ENCODE measurements at regions not wholly inside any gene's neighbourhood (a gene's known extent, or its start where the extent isn't known, plus 50 kb on each side); places are given as distances from the start of the nearest gene placed in this dataset.

GRCh38 chr3:189467451-189467850, 163.7 kb upstream of the TP63 start:
- no peaks in the 10 kb centered on the region for H3K36me3 ChIP-seq (ENCODE audit: control insufficient read depth, insufficient read depth, low read length)
- H3K27me3 ChIP-seq (ENCODE audit: control insufficient read depth, insufficient read depth, low read length): no peaks in the 10 kb centered on the region
- H3K9me3 ChIP-seq (replicated peaks; ENCODE audit: control insufficient read depth, low read depth, low read length): no peaks in the 10 kb centered on the region
- H3K27ac ChIP-seq (ENCODE audit: low read length): no peak overlapping the region
- no peak for DNase-seq
- H3K4me3 ChIP-seq (ENCODE audit: low read length): no peak overlapping the region
- WGBS (ENCODE audit: insufficient coverage): no CpG with 5 or more reads among the region's 2 CpGs
- H3K4me1 ChIP-seq (ENCODE audit: control insufficient read depth, insufficient read depth, low read length): no peaks in the 10 kb centered on the region

- no peaks in the 10 kb centered on the region for H3K9me3 ChIP-seq (replicated peaks; ENCODE audit: control insufficient read depth, low read depth, low read length)
- WGBS (ENCODE audit: insufficient coverage): no CpG with 5 or more reads among the region's 2 CpGs
- no peak overlapping the region for H3K27ac ChIP-seq (ENCODE audit: low read length)
- no peak for DNase-seq
- H3K27me3 ChIP-seq (ENCODE audit: control insufficient read depth, insufficient read depth, low read length): no peaks in the 10 kb centered on the region
- H3K4me1 ChIP-seq (ENCODE audit: control insufficient read depth, insufficient read depth, low read length): no peaks in the 10 kb centered on the region
- H3K36me3 ChIP-seq (ENCODE audit: control insufficient read depth, insufficient read depth, low read length): no peaks in the 10 kb centered on the region
- no peak overlapping the region for H3K4me3 ChIP-seq (ENCODE audit: low read length)
Measured at GRCh38 chr3:189474944-189475343, 156.2 kb upstream of the TP63 start.

GRCh38 chr3:189477614-189478013, 153.6 kb upstream of the TP63 start:
- Histone ChIP-seq H3K9me3 (replicated peaks; ENCODE audit: control insufficient read depth, low read depth, low read length) (no peaks in the 10 kb centered on the region), H3K36me3 (ENCODE audit: control insufficient read depth, insufficient read depth, low read length) (no peaks in the 10 kb centered on the region), H3K27ac (ENCODE audit: low read length) (no peak overlapping the region), H3K4me1 (ENCODE audit: control insufficient read depth, insufficient read depth, low read length) (no peaks in the 10 kb centered on the region), H3K4me3 (ENCODE audit: low read length) (no peak overlapping the region), H3K27me3 (ENCODE audit: control insufficient read depth, insufficient read depth, low read length) (no peaks in the 10 kb centered on the region)
- 90% methylated on average over 2 of the region's 5 CpGs for WGBS (ENCODE audit: insufficient coverage)
- DNase-seq: no peak

GRCh38 chr3:189486556-189486955, 144.6 kb upstream of the TP63 start:
- no peaks in the 10 kb centered on the region for H3K27me3 ChIP-seq (ENCODE audit: control insufficient read depth, insufficient read depth, low read length)
- H3K4me1 ChIP-seq (ENCODE audit: control insufficient read depth, insufficient read depth, low read length): no peaks in the 10 kb centered on the region
- no peak for DNase-seq
- no peak overlapping the region for H3K4me3 ChIP-seq (ENCODE audit: low read length)
- H3K27ac ChIP-seq (ENCODE audit: low read length): no peak overlapping the region
- WGBS (ENCODE audit: insufficient coverage): no CpG with 5 or more reads among the region's 2 CpGs
- no peaks in the 10 kb centered on the region for H3K36me3 ChIP-seq (ENCODE audit: control insufficient read depth, insufficient read depth, low read length)
- H3K9me3 ChIP-seq (replicated peaks; ENCODE audit: control insufficient read depth, low read depth, low read length): no peaks in the 10 kb centered on the region

GRCh38 chr3:189488241-189488767, 142.9 kb upstream of the TP63 start:
- DNase-seq: peak; percentile 57
- H3K4me1 ChIP-seq (ENCODE audit: control insufficient read depth, insufficient read depth, low read length): no peaks in the 10 kb centered on the region
- H3K4me3 ChIP-seq (ENCODE audit: low read length): no peak overlapping the region
- 80% methylated on average over 4 of the region's 9 CpGs for WGBS (ENCODE audit: insufficient coverage)
- no peaks in the 10 kb centered on the region for H3K36me3 ChIP-seq (ENCODE audit: control insufficient read depth, insufficient read depth, low read length)
- H3K27me3 ChIP-seq (ENCODE audit: control insufficient read depth, insufficient read depth, low read length): no peaks in the 10 kb centered on the region
- no peak overlapping the region for H3K27ac ChIP-seq (ENCODE audit: low read length)
- H3K9me3 ChIP-seq (replicated peaks; ENCODE audit: control insufficient read depth, low read depth, low read length): no peaks in the 10 kb centered on the region

GRCh38 chr3:189490337-189490736, 140.9 kb upstream of the TP63 start:
- Histone ChIP-seq H3K4me1 (ENCODE audit: control insufficient read depth, insufficient read depth, low read length) (no peaks in the 10 kb centered on the region), H3K27me3 (ENCODE audit: control insufficient read depth, insufficient read depth, low read length) (no peaks in the 10 kb centered on the region), H3K27ac (ENCODE audit: low read length) (no peak overlapping the region), H3K9me3 (replicated peaks; ENCODE audit: control insufficient read depth, low read depth, low read length) (no peaks in the 10 kb centered on the region), H3K36me3 (ENCODE audit: control insufficient read depth, insufficient read depth, low read length) (no peaks in the 10 kb centered on the region), H3K4me3 (ENCODE audit: low read length) (no peak overlapping the region)
- no peak for DNase-seq
- WGBS (ENCODE audit: insufficient coverage): no CpG with 5 or more reads among the region's 1 CpG

- no CpG with 5 or more reads among the region's 3 CpGs for WGBS (ENCODE audit: insufficient coverage)
Measured at GRCh38 chr3:189490749-189491148, 140.4 kb upstream of the TP63 start.

GRCh38 chr3:189491831-189492230, 139.4 kb upstream of the TP63 start:
- Histone ChIP-seq H3K9me3 (replicated peaks; ENCODE audit: control insufficient read depth, low read depth, low read length) (no peaks in the 10 kb centered on the region), H3K36me3 (ENCODE audit: control insufficient read depth, insufficient read depth, low read length) (no peaks in the 10 kb centered on the region), H3K4me1 (ENCODE audit: control insufficient read depth, insufficient read depth, low read length) (no peaks in the 10 kb centered on the region), H3K4me3 (ENCODE audit: low read length) (no peak overlapping the region), H3K27ac (ENCODE audit: low read length) (no peak overlapping the region), H3K27me3 (ENCODE audit: control insufficient read depth, insufficient read depth, low read length) (no peaks in the 10 kb centered on the region)
- DNase-seq: no peak
- 85% methylated on average over 3 of the region's 4 CpGs for WGBS (ENCODE audit: insufficient coverage)

More at GRCh38 chr3:189490749-189491148, 140.4 kb upstream of the TP63 start:
- Histone ChIP-seq H3K27ac (ENCODE audit: low read length) (no peak overlapping the region), H3K27me3 (ENCODE audit: control insufficient read depth, insufficient read depth, low read length) (no peaks in the 10 kb centered on the region), H3K9me3 (replicated peaks; ENCODE audit: control insufficient read depth, low read depth, low read length) (no peaks in the 10 kb centered on the region), H3K4me3 (ENCODE audit: low read length) (no peak overlapping the region), H3K36me3 (ENCODE audit: control insufficient read depth, insufficient read depth, low read length) (no peaks in the 10 kb centered on the region), H3K4me1 (ENCODE audit: control insufficient read depth, insufficient read depth, low read length) (no peaks in the 10 kb centered on the region)
- no peak for DNase-seq

- Histone ChIP-seq H3K4me3 (ENCODE audit: low read length) (no peak overlapping the region), H3K36me3 (ENCODE audit: control insufficient read depth, insufficient read depth, low read length) (no peaks in the 10 kb centered on the region), H3K27me3 (ENCODE audit: control insufficient read depth, insufficient read depth, low read length) (no peaks in the 10 kb centered on the region), H3K4me1 (ENCODE audit: control insufficient read depth, insufficient read depth, low read length) (no peaks in the 10 kb centered on the region), H3K9me3 (replicated peaks; ENCODE audit: control insufficient read depth, low read depth, low read length) (no peaks in the 10 kb centered on the region), H3K27ac (ENCODE audit: low read length) (no peak overlapping the region)
- no peak for DNase-seq
- WGBS (ENCODE audit: insufficient coverage): 70% methylated on average over 2 of the region's 3 CpGs
Measured at GRCh38 chr3:189493271-189493670, 137.9 kb upstream of the TP63 start.

GRCh38 chr3:189494632-189495031, 136.6 kb upstream of the TP63 start:
- WGBS (ENCODE audit: insufficient coverage): no CpG with 5 or more reads among the region's 1 CpG
- H3K4me1 ChIP-seq (ENCODE audit: control insufficient read depth, insufficient read depth, low read length): no peaks in the 10 kb centered on the region
- H3K9me3 ChIP-seq (replicated peaks; ENCODE audit: control insufficient read depth, low read depth, low read length): no peaks in the 10 kb centered on the region

More at GRCh38 chr3:189494632-189495031, 136.6 kb upstream of the TP63 start:
- no peak overlapping the region for H3K4me3 ChIP-seq (ENCODE audit: low read length)
- no peaks in the 10 kb centered on the region for H3K27me3 ChIP-seq (ENCODE audit: control insufficient read depth, insufficient read depth, low read length)
- no peaks in the 10 kb centered on the region for H3K36me3 ChIP-seq (ENCODE audit: control insufficient read depth, insufficient read depth, low read length)
- DNase-seq: no peak
- no peak overlapping the region for H3K27ac ChIP-seq (ENCODE audit: low read length)
